Adipose tissue (tissue), 3 donors: ENCODE measurements at regions not wholly inside any gene's neighbourhood (a gene's known extent, or its start where the extent isn't known, plus 50 kb on each side); places are given as distances from the start of the nearest gene placed in this dataset.
"Not testable (repeated sequence)": the region's sequence is repeated elsewhere in the genome, so short reads cannot be mapped to it uniquely, and the experiment has no call there.

Experiments
- H3K27ac ChIP-seq: one replicate; pipeline ENCODE4 v1.5.1; 2013; ENCODE audit warnings: low read depth, low read length
- WGBS, 3 donors: extraction: QIAGEN DNeasy Blood & Tissue Kit; methylation state at CpG; one replicate each; pipeline ENCODE4 v1.1.7; 2013; 5-methylcytosine and 5-hydroxymethylcytosine counted together
- donor health status: healthy with polysubstance abuse.
- donor health status: Bipolar disorder and iron deficiency.
- donor health status: healthy.

- no peak overlapping the region for H3K27ac ChIP-seq
- WGBS, 3 donors = 84 to 91% (median 90%) methylated on average over 6 of the region's 6 CpGs
Observed at GRCh38 chr12:93091886-93092648, 163.0 kb upstream of the EEA1 start.

GRCh38 chr12:93092649-93092945 lies 163.5 kb upstream of the EEA1 start:
- 83 to 86% (median 85%) methylated on average over 6 of the region's 6 CpGs for WGBS, 3 donors
- no peak overlapping the region for H3K27ac ChIP-seq

- H3K27ac ChIP-seq = no peak overlapping the region
- 77 to 91% (median 87%) methylated on average over 3 of the region's 3 CpGs for WGBS, 3 donors
Observed at GRCh38 chr12:93093243-93093642, 164.1 kb upstream of the EEA1 start.

GRCh38 chr12:93094222-93094621 lies 165.1 kb upstream of the EEA1 start:
- not testable (repeated sequence) for H3K27ac ChIP-seq
- WGBS, 3 donors = 73 to 88% (median 76%) methylated on average over 9 of the region's 9 CpGs

- 65 to 77% (median 67%) methylated on average over 7 of the region's 7 CpGs for WGBS, 3 donors
- H3K27ac ChIP-seq = no peak overlapping the region
Observed at GRCh38 chr12:93094988-93095737, 166.1 kb upstream of the EEA1 start.

- no peak overlapping the region for H3K27ac ChIP-seq
Observed at GRCh38 chr12:93097417-93097816, 168.3 kb upstream of the EEA1 start.

- 53 to 58% (median 58%) methylated on average over 2 of the region's 2 CpGs for WGBS, 3 donors
- no peak overlapping the region for H3K27ac ChIP-seq
Observed at GRCh38 chr12:93098077-93098476, 169.0 kb upstream of the EEA1 start.

GRCh38 chr12:93099792-93100191 lies 170.7 kb upstream of the EEA1 start:
- WGBS, 3 donors = 83 to 97% (median 96%) methylated on average over 1 of the region's 1 CpG
- no peak overlapping the region for H3K27ac ChIP-seq

- H3K27ac ChIP-seq = no peak overlapping the region
- WGBS, 3 donors = 77 to 85% (median 78%) methylated on average over 4 of the region's 4 CpGs
Observed at GRCh38 chr12:93100610-93101009, 171.5 kb upstream of the EEA1 start.

- WGBS, 3 donors = 91 to 97% (median 95%) methylated on average over 4 of the region's 4 CpGs
- no peak overlapping the region for H3K27ac ChIP-seq
Observed at GRCh38 chr12:93101367-93101766, 172.3 kb upstream of the EEA1 start.

- no peak overlapping the region for H3K27ac ChIP-seq
- WGBS, 3 donors = 38 to 69% (median 53%) methylated on average over 1 of the region's 1 CpG
Observed at GRCh38 chr12:93102312-93102711, 173.2 kb upstream of the EEA1 start.

- H3K27ac ChIP-seq = no peak overlapping the region
- WGBS, 3 donors = 57 to 92% (median 84%) methylated on average over 2 of the region's 2 CpGs
Observed at GRCh38 chr12:93102744-93103143, 173.6 kb upstream of the EEA1 start.

- no peak overlapping the region for H3K27ac ChIP-seq
- WGBS, 3 donors = 94 to 97% (median 95%) methylated on average over 3 of the region's 3 CpGs
Observed at GRCh38 chr12:93103154-93103553, 174.1 kb upstream of the EEA1 start.

- WGBS, 3 donors = 81 to 97% (median 84%) methylated on average over 1 of the region's 1 CpG
- H3K27ac ChIP-seq = no peak overlapping the region
Observed at GRCh38 chr12:93104535-93104934, 175.4 kb upstream of the EEA1 start.

GRCh38 chr12:93106910-93107309 lies 177.8 kb upstream of the EEA1 start:
- 45 to 70% (median 61%) methylated on average over 2 of the region's 2 CpGs for WGBS, 3 donors
- no peak overlapping the region for H3K27ac ChIP-seq

- H3K27ac ChIP-seq = no peak overlapping the region
- 62 to 89% (median 88%) methylated on average over 5 of the region's 5 CpGs for WGBS, 3 donors
Observed at GRCh38 chr12:93107514-93108312, 178.6 kb upstream of the EEA1 start.

- no peak overlapping the region for H3K27ac ChIP-seq
- 59 to 71% (median 64%) methylated on average over 3 of the region's 3 CpGs for WGBS, 3 donors
Observed at GRCh38 chr12:93108985-93109384, 179.9 kb upstream of the EEA1 start.

- WGBS, 3 donors = 79 to 86% (median 82%) methylated on average over 4 of the region's 4 CpGs
- H3K27ac ChIP-seq = no peak overlapping the region
Observed at GRCh38 chr12:93109551-93110203, 180.6 kb upstream of the EEA1 start.

GRCh38 chr12:93111773-93112172 lies 182.7 kb upstream of the EEA1 start:
- H3K27ac ChIP-seq = no peak overlapping the region
- 74 to 83% (median 77%) methylated on average over 2 of the region's 2 CpGs for WGBS, 3 donors
